K562 (cell line): ENCODE measurements at regions not wholly inside any gene's neighbourhood (a gene's known extent, or its start where the extent isn't known, plus 50 kb on each side); places are given as distances from the start of the nearest gene placed in this dataset.

Source experiments
- ATAC-seq: fragments of 200-7000 bp; cut with Tn5 transposase; 3 replicates; pipeline ENCODE4 v1.9.1; 2020; ENCODE audit warnings: moderate library complexity
- BruUV-seq: library from RNA; stranded (reverse); fragments of 400-500 nt; replicated peaks from 2 replicates; lab custom pipeline; 2021; lab: Mats Ljungman, UMichigan
- CTCF ChIA-PET: fragments of 300-600 bp; formaldehyde crosslinking; extraction: SDS; loops from one replicate; lab custom pipeline; 2021; ENCODE audit warnings: low intra/inter-chr PET ratio; lab: Yijun Ruan, JAX
- POLR2A ChIA-PET: fragments of 300-600, 350-650 bp; sonication (Branson Sonifier 250); formaldehyde crosslinking; extraction: SDS; loops from one replicate; lab custom pipeline; 2021; ENCODE audit warnings: antibody characterized with exemption, inconsistent platforms; lab: Yijun Ruan, JAX
- DNase-seq, 4 experiments: peaks; one replicate each; pipeline versions ENCODE4 v3.0.0 to v3.0.0-alpha.2; 2011 to 2018; ENCODE audit warnings: low spot score in 3 of 4, mixed read lengths in 3 of 4; ENCODE audit errors: extremely low read depth in 1 of 4
- FAIRE-seq: peaks from 2 replicates; lab custom pipeline; 2011; peaks lifted over from hg19 to GRCh38; lab: Jason Lieb, UNC
- H2AFZ ChIP-seq: 2 replicates; pipeline ENCODE4 v1.6.0; 2011; ENCODE audit warnings: low read depth, low read length, control low read depth, inconsistent platforms
- H3K27ac ChIP-seq: fragments of 200-600 bp; 3 replicates; pipeline ENCODE4 v1.8.0; 2011; ENCODE audit warnings: low read depth, mild to moderate bottlenecking, control low read depth, inconsistent platforms, low read length, moderate library complexity, mixed read lengths; ENCODE audit errors: extremely low read depth
- H3K27me3 ChIP-seq, 2 experiments: fragments of 300-600 bp in 1 of 2; 2 replicates in 1 of 2; 3 replicates in 1 of 2; pipeline versions ENCODE4 v1.6.0 to v1.8.0; 2011; ENCODE audit warnings: inconsistent platforms in 2 of 2, low read length in 2 of 2, mild to moderate bottlenecking in 1 of 2, mixed read lengths in 1 of 2, moderate library complexity in 1 of 2; ENCODE audit not compliant: control insufficient read depth in 2 of 2, insufficient read depth in 2 of 2
- H3K36me3 ChIP-seq: fragments of 300-600 bp; 3 replicates; pipeline ENCODE4 v1.8.0; 2011; ENCODE audit warnings: mild to moderate bottlenecking, low read length, inconsistent platforms; ENCODE audit not compliant: control insufficient read depth, insufficient read depth
- H3K4me1 ChIP-seq, 2 experiments: fragments of 200-600 bp in 1 of 2; replicated peaks in 1 of 2; 2 replicates in 1 of 2; 3 replicates in 1 of 2; pipeline versions ENCODE4 v1.5.1 to v1.8.0; 2011; ENCODE audit warnings: inconsistent platforms in 2 of 2, low read length in 2 of 2, mild to moderate bottlenecking in 1 of 2, mixed read lengths in 1 of 2, moderate library complexity in 1 of 2; ENCODE audit not compliant: control insufficient read depth in 2 of 2, insufficient read depth in 2 of 2
- H3K4me2 ChIP-seq: 2 replicates; pipeline ENCODE4 v1.6.1; 2011; ENCODE audit warnings: low read length, control low read depth, inconsistent platforms, mixed read lengths; ENCODE audit not compliant: insufficient read depth
- H3K4me3 ChIP-seq: fragments of 200-600 bp; sonication (generic), shearing (Covaris generic); 2 replicates; pipeline ENCODE4 v1.5.1; 2016; ENCODE audit warnings: control low read depth, inconsistent platforms
- H3K79me2 ChIP-seq: fragments of 200-600 bp; 3 replicates; pipeline ENCODE4 v1.8.0; 2011; ENCODE audit warnings: low read length, inconsistent platforms; ENCODE audit not compliant: control insufficient read depth, insufficient read depth
- H3K9ac ChIP-seq, 2 experiments: 2 replicates each; pipeline versions ENCODE4 v1.6.0 to v1.6.1; 2011; ENCODE audit warnings: low read depth in 2 of 2, low read length in 2 of 2, control low read depth in 1 of 2, inconsistent platforms in 1 of 2, mild to moderate bottlenecking in 1 of 2, mixed read lengths in 1 of 2; ENCODE audit not compliant: insufficient read depth in 1 of 2
- H3K9me1 ChIP-seq: one replicate; pipeline ENCODE4 v1.6.0; 2011; ENCODE audit warnings: inconsistent platforms, mild to moderate bottlenecking, low read length, moderate library complexity; ENCODE audit not compliant: control insufficient read depth, insufficient read depth
- H3K9me3 ChIP-seq: replicated peaks from 2 replicates; pipeline ENCODE4 v1.5.1; 2011; ENCODE audit warnings: low read depth, low read length, inconsistent platforms; ENCODE audit not compliant: control insufficient read depth, insufficient read depth
- H4K20me1 ChIP-seq: replicated peaks from 2 replicates; pipeline ENCODE4 v1.6.1; 2011; ENCODE audit warnings: low read length, inconsistent platforms, mixed read lengths; ENCODE audit not compliant: control insufficient read depth, insufficient read depth
- CSDE1 ChIP-seq, 2 experiments: fragments of 450-650 bp; IDR thresholded peaks; 2 replicates each; pipeline ENCODE4 v1.6.1; 2016; ENCODE audit warnings: mild to moderate bottlenecking in 1 of 2
- HIVEP1 ChIP-seq: fragments of 250-450 bp; sonication (Bioruptor Pico); IDR thresholded peaks from 2 replicates; pipeline ENCODE4 v1.4.0; 2020; ENCODE audit warnings: mild to moderate bottlenecking
- HNRNPH1 ChIP-seq: fragments of 200-400 bp; formaldehyde crosslinking; optimal IDR thresholded peaks from 2 replicates; pipeline ENCODE3; 2017; ENCODE audit warnings: low read depth, mild to moderate bottlenecking, low read length, moderate library complexity
- ILK ChIP-seq: fragments of 450-650 bp; IDR thresholded peaks from 2 replicates; pipeline ENCODE4 v1.6.1; 2016; ENCODE audit warnings: missing genetic modification characterization, low read depth, mild to moderate bottlenecking, missing compliant biosample characterization, moderate library complexity, borderline replicate concordance
- PTTG1 ChIP-seq: fragments of 450-650 bp; IDR thresholded peaks from 2 replicates; pipeline ENCODE4 v1.6.1; 2016; ENCODE audit warnings: low read depth, mild to moderate bottlenecking, missing genetic modification characterization, missing compliant biosample characterization
- SIN3A ChIP-seq, 2 experiments: fragments of 150-350 bp in 1 of 2; IDR thresholded peaks; 2 replicates each; pipeline ENCODE4 v1.6.1; 2011 to 2016; ENCODE audit warnings: borderline replicate concordance in 2 of 2, low read depth in 2 of 2, low read length in 2 of 2, mild to moderate bottlenecking in 2 of 2, moderate library complexity in 2 of 2; ENCODE audit not compliant: control insufficient read depth in 1 of 2
- ZNF444 ChIP-seq: fragments of 250-450 bp; sonication (Bioruptor Pico); IDR thresholded peaks from 2 replicates; pipeline ENCODE4 v1.4.0; 2020; ENCODE audit warnings: mild to moderate bottlenecking, moderate library complexity
- WGBS: fragments of 100-300 bp; shearing (Covaris generic); methylation state at CpG from one replicate; pipeline ENCODE4 v1.1.6; 2016; ENCODE audit warnings: low coverage, mixed read lengths; ENCODE audit not compliant: insufficient coverage; ENCODE audit errors: missing lambda C conversion rate; 5-methylcytosine and 5-hydroxymethylcytosine counted together
- in situ Hi-C: fragments of 300-500 bp; cut with MboI; formaldehyde crosslinking; loops from 4 replicates; pipeline ENCODE4 v1.15.0; 2018; ENCODE audit warnings: inconsistent platforms, mixed read lengths
- intact Hi-C: fragments of 100-400 bp; cut with micrococcal nuclease; formaldehyde crosslinking; loops from 2 replicates; pipeline ENCODE4 v1.14.2; 2022
- TF ChIP-seq, protein P1 (sequence below): sonication (generic); formaldehyde crosslinking; IDR thresholded peaks from 2 replicates; pipeline ENCODE4 v1.8.1; 2023; ENCODE audit warnings: mild to moderate bottlenecking, missing genetic modification reagents
- TF ChIP-seq, protein P2 (sequence below): fragments of 250-450 bp; sonication (Bioruptor Pico); IDR thresholded peaks from 2 replicates; pipeline ENCODE4 v1.4.0; 2020
- TF ChIP-seq, protein P3 (sequence below): sonication (generic); formaldehyde crosslinking; IDR thresholded peaks from 2 replicates; pipeline ENCODE4 v1.8.1; 2022; ENCODE audit warnings: missing genetic modification reagents

- 0% methylated on average over 3 of the region's 3 CpGs for WGBS
- H3K9me1 ChIP-seq = no peaks in the 10 kb centered on the region
- no peaks in the 10 kb centered on the region for H4K20me1 ChIP-seq
- DNase-seq = no peak
- H3K79me2 ChIP-seq = no peaks in the 10 kb centered on the region
- no peak overlapping the region for H3K4me2 ChIP-seq
- H3K36me3 ChIP-seq = no peaks in the 10 kb centered on the region
- BruUV-seq = no TSS peak
- ChIA-PET CTCF (no interaction called here), POLR2A (no interaction called here)
- no peak overlapping the region for H3K9ac ChIP-seq
- no peaks in the 10 kb centered on the region for H3K9me3 ChIP-seq
- no peaks in the 10 kb centered on the region for H3K27me3 ChIP-seq
- no peak overlapping the region for H3K4me3 ChIP-seq
- intact Hi-C loops (no loop called here), in situ Hi-C loops (no loop called here)
- FAIRE-seq = no peak
- H2AFZ ChIP-seq = no peak overlapping the region
- ATAC-seq = no peak
- no peaks in the 10 kb centered on the region for H3K4me1 ChIP-seq
- H3K27ac ChIP-seq = no peak overlapping the region
- TF ChIP-seq, protein P1, sequence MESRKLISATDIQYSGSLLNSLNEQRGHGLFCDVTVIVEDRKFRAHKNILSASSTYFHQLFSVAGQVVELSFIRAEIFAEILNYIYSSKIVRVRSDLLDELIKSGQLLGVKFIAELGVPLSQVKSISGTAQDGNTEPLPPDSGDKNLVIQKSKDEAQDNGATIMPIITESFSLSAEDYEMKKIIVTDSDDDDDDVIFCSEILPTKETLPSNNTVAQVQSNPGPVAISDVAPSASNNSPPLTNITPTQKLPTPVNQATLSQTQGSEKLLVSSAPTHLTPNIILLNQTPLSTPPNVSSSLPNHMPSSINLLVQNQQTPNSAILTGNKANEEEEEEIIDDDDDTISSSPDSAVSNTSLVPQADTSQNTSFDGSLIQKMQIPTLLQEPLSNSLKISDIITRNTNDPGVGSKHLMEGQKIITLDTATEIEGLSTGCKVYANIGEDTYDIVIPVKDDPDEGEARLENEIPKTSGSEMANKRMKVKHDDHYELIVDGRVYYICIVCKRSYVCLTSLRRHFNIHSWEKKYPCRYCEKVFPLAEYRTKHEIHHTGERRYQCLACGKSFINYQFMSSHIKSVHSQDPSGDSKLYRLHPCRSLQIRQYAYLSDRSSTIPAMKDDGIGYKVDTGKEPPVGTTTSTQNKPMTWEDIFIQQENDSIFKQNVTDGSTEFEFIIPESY = no peak
- no peak for TF ChIP-seq SIN3A (IDR thresholded peaks at IDR 0.05; ENCODE audit: borderline replicate concordance in 2 of 2, control insufficient read depth in 1 of 2, low read depth in 2 of 2, low read length in 2 of 2)
- TF ChIP-seq ZNF444 (CRISPR knock-in tag) = no peak
- TF ChIP-seq HIVEP1 (CRISPR knock-in tag) = no peak
- TF ChIP-seq HNRNPH1 = no peak
- TF ChIP-seq, protein P2, sequence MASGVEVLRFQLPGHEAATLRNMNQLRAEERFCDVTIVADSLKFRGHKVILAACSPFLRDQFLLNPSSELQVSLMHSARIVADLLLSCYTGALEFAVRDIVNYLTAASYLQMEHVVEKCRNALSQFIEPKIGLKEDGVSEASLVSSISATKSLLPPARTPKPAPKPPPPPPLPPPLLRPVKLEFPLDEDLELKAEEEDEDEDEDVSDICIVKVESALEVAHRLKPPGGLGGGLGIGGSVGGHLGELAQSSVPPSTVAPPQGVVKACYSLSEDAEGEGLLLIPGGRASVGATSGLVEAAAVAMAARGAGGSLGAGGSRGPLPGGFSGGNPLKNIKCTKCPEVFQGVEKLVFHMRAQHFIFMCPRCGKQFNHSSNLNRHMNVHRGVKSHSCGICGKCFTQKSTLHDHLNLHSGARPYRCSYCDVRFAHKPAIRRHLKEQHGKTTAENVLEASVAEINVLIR (CRISPR knock-in tag) = no peak
- TF ChIP-seq CSDE1 (IDR thresholded peaks at IDR 0.05) = no peak
- TF ChIP-seq PTTG1 = no peak
- TF ChIP-seq ILK (tag) = no peak
- TF ChIP-seq, protein P3, sequence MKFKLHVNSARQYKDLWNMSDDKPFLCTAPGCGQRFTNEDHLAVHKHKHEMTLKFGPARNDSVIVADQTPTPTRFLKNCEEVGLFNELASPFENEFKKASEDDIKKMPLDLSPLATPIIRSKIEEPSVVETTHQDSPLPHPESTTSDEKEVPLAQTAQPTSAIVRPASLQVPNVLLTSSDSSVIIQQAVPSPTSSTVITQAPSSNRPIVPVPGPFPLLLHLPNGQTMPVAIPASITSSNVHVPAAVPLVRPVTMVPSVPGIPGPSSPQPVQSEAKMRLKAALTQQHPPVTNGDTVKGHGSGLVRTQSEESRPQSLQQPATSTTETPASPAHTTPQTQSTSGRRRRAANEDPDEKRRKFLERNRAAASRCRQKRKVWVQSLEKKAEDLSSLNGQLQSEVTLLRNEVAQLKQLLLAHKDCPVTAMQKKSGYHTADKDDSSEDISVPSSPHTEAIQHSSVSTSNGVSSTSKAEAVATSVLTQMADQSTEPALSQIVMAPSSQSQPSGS (CRISPR knock-in tag) = no peak
Measured at GRCh38 chr13:59157181-59157580, 1006.5 kb downstream of the DIAPH3 start.
